ENCODE measurements at regions not wholly inside any gene's neighbourhood (a gene's known extent, or its start where the extent isn't known, plus 50 kb on each side); places are given as distances from the start of the nearest gene placed in this dataset.

GRCh38 chr2:105502625-105503334 is 103.9 kb upstream of the FHL2 start:
- WGBS, 2 donors (ENCODE audit: low coverage in 1 of 2) = 63 to 100% methylated on average over 1 to 2 of the region's 2 CpGs

GRCh38 chr2:105498281-105498846 is 99.5 kb upstream of the FHL2 start:
- Histone ChIP-seq H3K36me3 (no peaks in the 10 kb centered on the region), H3K4me1 (peaks cover 0 to 12% (median 0%) of the 10 kb centered on the region in 3 donors), H3K4me3 (no peak overlapping the region), H3K27me3 (no peaks in the 10 kb centered on the region), H3K9me3 (peaks cover 0 to 4% (median 0%) of the 10 kb centered on the region in 3 donors), H3K27ac (no peak overlapping the region)
- 75 to 79% methylated on average over 4 of the region's 5 CpGs for WGBS, 2 donors (ENCODE audit: low coverage in 1 of 2)
- no peak for ATAC-seq
- TF ChIP-seq POLR2A (IDR thresholded peaks at IDR 0.05) (no peak), EP300 (IDR thresholded peaks at IDR 0.05) (no peak), POLR2AphosphoS5 (IDR thresholded peaks at IDR 0.05) (no peak), CTCF (IDR thresholded peaks at IDR 0.05) (no peak)

More at GRCh38 chr2:105502625-105503334, 103.9 kb upstream of the FHL2 start:
- no peaks in the 10 kb centered on the region for H3K36me3 ChIP-seq
- no peak for ATAC-seq
- H3K9me3 ChIP-seq = no peaks in the 10 kb centered on the region
- peaks cover 0 to 6% (median 0%) of the 10 kb centered on the region in 3 donors for H3K4me1 ChIP-seq
- TF ChIP-seq POLR2AphosphoS5 (IDR thresholded peaks at IDR 0.05) = no peak
- no peak for TF ChIP-seq EP300 (IDR thresholded peaks at IDR 0.05)
- TF ChIP-seq CTCF (IDR thresholded peaks at IDR 0.05) = no peak
- no peak for TF ChIP-seq POLR2A (IDR thresholded peaks at IDR 0.05)
- H3K27me3 ChIP-seq = no peaks in the 10 kb centered on the region
- H3K27ac ChIP-seq = no peak overlapping the region
- no peak overlapping the region for H3K4me3 ChIP-seq

- peaks cover 0 to 16% (median 0%) of the 10 kb centered on the region in 3 donors for H3K9me3 ChIP-seq
- WGBS, 2 donors (ENCODE audit: low coverage in 1 of 2) = 69 to 97% methylated on average over 3 to 4 of the region's 4 CpGs
- no peaks in the 10 kb centered on the region for H3K27me3 ChIP-seq
- no peak overlapping the region for H3K4me3 ChIP-seq
- no peak for ATAC-seq
- no peaks in the 10 kb centered on the region for H3K36me3 ChIP-seq
- peak overlapping the region in 1 of 4 donors; percentile 24 for H3K27ac ChIP-seq
- TF ChIP-seq EP300 (IDR thresholded peaks at IDR 0.05) (no peak), POLR2AphosphoS5 (IDR thresholded peaks at IDR 0.05) (no peak), CTCF (IDR thresholded peaks at IDR 0.05) (no peak)
- peaks cover 0 to 12% (median 0%) of the 10 kb centered on the region in 3 donors for H3K4me1 ChIP-seq
Measured at GRCh38 chr2:105497094-105497493, 98.2 kb upstream of the FHL2 start.

- Histone ChIP-seq H3K36me3 (no peaks in the 10 kb centered on the region), H3K4me3 (no peak overlapping the region), H3K27me3 (no peaks in the 10 kb centered on the region), H3K4me1 (peaks cover 0 to 12% (median 0%) of the 10 kb centered on the region in 3 donors), H3K27ac (peak overlapping the region in 1 of 4 donors; percentile 24), H3K9me3 (peaks cover 0 to 22% (median 0%) of the 10 kb centered on the region in 3 donors)
- peak; percentile 67 for ATAC-seq
- 30 to 74% methylated on average over 2 of the region's 3 CpGs for WGBS, 2 donors (ENCODE audit: low coverage in 1 of 2)
- TF ChIP-seq POLR2AphosphoS5 (IDR thresholded peaks at IDR 0.05) = peak; percentile 5
- TF ChIP-seq CTCF (IDR thresholded peaks at IDR 0.05) = no peak
- TF ChIP-seq POLR2A (IDR thresholded peaks at IDR 0.05) = no peak
- TF ChIP-seq EP300 (IDR thresholded peaks at IDR 0.05) = no peak
Measured at GRCh38 chr2:105496271-105496670, 97.4 kb upstream of the FHL2 start.

Measured in gastroesophageal sphincter (tissue), 4 donors.